ENCODE measurements at regions not wholly inside any gene's neighbourhood (a gene's known extent, or its start where the extent isn't known, plus 50 kb on each side); places are given as distances from the start of the nearest gene placed in this dataset.

- ChIA-PET POLR2A (no interaction called here), CTCF (interaction anchor here (0.7 kb wide), 1 partner anchor 14 kb away, joined by 4 read pairs; no protein-coding TSS in a partner anchor)
- TF ChIP-seq CTCF (IDR thresholded peaks at IDR 0.05; ENCODE audit: insufficient read depth, low read length, missing control alignments) = no peak
- no peak for DNase-seq (ENCODE audit: low read depth, low spot score)
- no peak overlapping the region for H3K4me3 ChIP-seq (ENCODE audit: low read depth, low read length)
Measured at GRCh38 chr2:48157150-48157549, 157.3 kb upstream of the FOXN2 start.

GRCh38 chr2:48161628-48162027, 152.9 kb upstream of the FOXN2 start:
- TF ChIP-seq CTCF (IDR thresholded peaks at IDR 0.05; ENCODE audit: insufficient read depth, low read length, missing control alignments) = no peak
- H3K4me3 ChIP-seq (ENCODE audit: low read depth, low read length) = no peak overlapping the region
- DNase-seq (ENCODE audit: low read depth, low spot score) = no peak
- ChIA-PET POLR2A (no interaction called here), CTCF (no interaction called here)

DNA sequence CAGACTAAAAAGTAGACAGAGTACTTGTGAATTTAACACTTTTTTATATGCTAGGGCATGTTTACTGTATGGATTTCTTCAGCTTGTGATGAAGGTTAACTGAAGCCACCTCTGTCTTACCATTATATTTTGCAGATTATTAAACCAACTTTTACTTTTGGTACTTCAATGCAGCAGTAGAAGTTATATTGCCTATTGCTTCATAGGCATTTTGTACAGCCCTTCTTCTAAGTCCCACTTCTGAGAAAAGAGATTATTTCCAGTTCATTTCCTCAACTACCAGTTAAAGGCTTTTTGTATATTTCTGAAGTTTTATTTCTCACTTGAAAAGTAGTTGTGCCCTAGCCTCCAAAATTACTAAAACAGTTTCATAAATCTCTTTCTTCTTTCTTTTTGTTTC, 151.7 kb upstream of the FOXN2 start:
- H3K4me3 ChIP-seq (ENCODE audit: low read depth, low read length) = no peak overlapping the region
- DNase-seq (ENCODE audit: low read depth, low spot score) = no peak
- ChIA-PET CTCF (no interaction called here), POLR2A (no interaction called here)
- TF ChIP-seq CTCF (IDR thresholded peaks at IDR 0.05; ENCODE audit: insufficient read depth, low read length, missing control alignments) = no peak

DNA sequence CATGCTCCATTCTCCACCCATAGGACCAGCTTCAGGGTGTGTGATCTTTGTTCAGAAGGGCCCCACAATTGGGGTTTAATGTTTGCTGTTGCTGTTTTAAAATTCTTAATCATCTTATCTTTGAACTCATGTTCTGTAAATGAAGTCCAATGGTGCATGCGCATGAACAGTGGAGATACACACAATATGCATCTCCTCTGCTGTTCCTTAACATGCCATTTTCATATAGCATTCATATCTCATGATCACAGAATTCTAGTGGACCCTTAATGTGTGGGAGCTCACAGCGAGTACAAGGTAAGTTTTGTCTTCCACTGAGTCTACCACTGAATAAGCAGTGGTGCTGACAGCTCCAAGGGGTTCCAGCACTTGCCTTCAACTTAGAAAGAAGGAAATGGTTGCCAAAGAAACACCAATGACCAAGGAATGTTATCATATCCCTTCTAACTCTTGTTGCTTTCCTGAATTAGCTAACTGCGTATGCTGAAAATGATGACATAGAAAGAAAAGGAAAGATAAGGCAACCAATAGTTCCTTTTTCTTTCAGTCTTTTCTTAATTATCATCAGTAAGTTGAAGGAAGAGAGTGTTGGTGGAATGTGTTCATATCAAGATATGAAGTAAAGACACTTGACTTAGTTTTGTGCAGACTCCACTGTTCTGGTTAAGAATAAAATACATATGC, 149.3 kb upstream of the FOXN2 start:
- CTCF ChIA-PET = no interaction called here
- POLR2A ChIA-PET = no interaction called here
- no peak for TF ChIP-seq CTCF (IDR thresholded peaks at IDR 0.05; ENCODE audit: insufficient read depth, low read length, missing control alignments)
- H3K4me3 ChIP-seq (ENCODE audit: low read depth, low read length) = no peak overlapping the region
- no peak for DNase-seq (ENCODE audit: low read depth, low spot score)

- CTCF ChIA-PET = no interaction called here
- no peak overlapping the region for H3K4me3 ChIP-seq (ENCODE audit: low read depth, low read length)
- no peak for DNase-seq (ENCODE audit: low read depth, low spot score)
- POLR2A ChIA-PET = no interaction called here
- TF ChIP-seq CTCF (IDR thresholded peaks at IDR 0.05; ENCODE audit: insufficient read depth, low read length, missing control alignments) = no peak
Measured at GRCh38 chr2:48169141-48169592, 145.3 kb upstream of the FOXN2 start.

DNA sequence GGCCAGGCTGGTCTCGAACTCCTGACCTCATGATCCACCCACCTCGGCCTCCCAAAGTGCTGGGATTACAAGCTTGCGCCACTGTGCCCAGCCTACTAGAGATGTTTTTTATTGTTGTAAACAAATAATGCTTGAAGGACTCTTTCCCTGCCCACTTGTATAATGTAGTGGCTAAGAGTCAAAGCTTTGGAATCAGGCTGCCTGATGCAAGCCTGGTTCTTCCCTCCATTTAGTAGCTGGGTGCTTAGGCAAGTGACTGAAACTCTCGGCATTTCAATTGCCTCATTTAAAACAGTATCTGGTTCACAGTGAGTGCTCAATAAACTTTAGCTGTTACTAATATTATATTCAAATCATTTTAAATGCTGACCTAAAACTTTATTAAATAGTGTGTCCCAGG, 144.2 kb upstream of the FOXN2 start:
- CTCF ChIA-PET = no interaction called here

More for the DNA sequence above, 144.2 kb upstream of the FOXN2 start:
- no peak overlapping the region for H3K4me3 ChIP-seq (ENCODE audit: low read depth, low read length)
- POLR2A ChIA-PET = no interaction called here
- TF ChIP-seq CTCF (IDR thresholded peaks at IDR 0.05; ENCODE audit: insufficient read depth, low read length, missing control alignments) = no peak
- DNase-seq (ENCODE audit: low read depth, low spot score) = no peak

Measured in AG04449 (cell line).